Ascending aorta (tissue), 2 donors: ENCODE measurements at regions not wholly inside any gene's neighbourhood (a gene's known extent, or its start where the extent isn't known, plus 50 kb on each side); places are given as distances from the start of the nearest gene placed in this dataset.

Experiments used
- DNase-seq, 2 donors: peaks; one replicate each; pipeline ENCODE4 v3.0.0-alpha.2; 2019; ENCODE audit warnings: low spot score in 2 of 2
- H3K27ac ChIP-seq, 2 donors: fragments of 200-600 bp; sonication (generic); one replicate each; pipeline ENCODE4 v1.5.1; 2016 to 2017; ENCODE audit warnings: mild to moderate bottlenecking in 1 of 2
- H3K27me3 ChIP-seq: fragments of 200-600 bp; sonication (generic); one replicate; pipeline ENCODE4 v1.5.1; 2017
- H3K36me3 ChIP-seq, 2 donors: fragments of 200-600 bp; sonication (generic); one replicate each; pipeline ENCODE4 v1.5.1; 2016
- H3K4me1 ChIP-seq, 2 donors: fragments of 200-600 bp; sonication (generic); one replicate each; pipeline ENCODE4 v1.5.1; 2016 to 2017; ENCODE audit warnings: mild to moderate bottlenecking in 1 of 2
- H3K4me3 ChIP-seq, 2 donors: fragments of 200-600 bp; sonication (generic); one replicate each; pipeline ENCODE4 v1.5.1; 2016 to 2017; ENCODE audit warnings: mild to moderate bottlenecking in 1 of 2
- H3K9me3 ChIP-seq, 2 donors: fragments of 200-600 bp; sonication (generic); one replicate each; pipeline ENCODE4 v1.5.1; 2016
- intact Hi-C: fragments of 100-400 bp; cut with DNase I; formaldehyde crosslinking; loops from one replicate; pipeline ENCODE4 v1.15.1; 2023
- TF ChIP-seq, protein P1 (sequence below), 3 experiments: fragments of 200-600 bp in 2 of 3; fragments of 450-650 bp in 1 of 3; sonication (generic) in 2 of 3; IDR thresholded peaks; one replicate each; pipeline ENCODE4 v1.5.1; 2016 to 2019; ENCODE audit warnings: antibody characterized with exemption in 3 of 3, mild to moderate bottlenecking in 1 of 3, moderate library complexity in 1 of 3

DNA sequence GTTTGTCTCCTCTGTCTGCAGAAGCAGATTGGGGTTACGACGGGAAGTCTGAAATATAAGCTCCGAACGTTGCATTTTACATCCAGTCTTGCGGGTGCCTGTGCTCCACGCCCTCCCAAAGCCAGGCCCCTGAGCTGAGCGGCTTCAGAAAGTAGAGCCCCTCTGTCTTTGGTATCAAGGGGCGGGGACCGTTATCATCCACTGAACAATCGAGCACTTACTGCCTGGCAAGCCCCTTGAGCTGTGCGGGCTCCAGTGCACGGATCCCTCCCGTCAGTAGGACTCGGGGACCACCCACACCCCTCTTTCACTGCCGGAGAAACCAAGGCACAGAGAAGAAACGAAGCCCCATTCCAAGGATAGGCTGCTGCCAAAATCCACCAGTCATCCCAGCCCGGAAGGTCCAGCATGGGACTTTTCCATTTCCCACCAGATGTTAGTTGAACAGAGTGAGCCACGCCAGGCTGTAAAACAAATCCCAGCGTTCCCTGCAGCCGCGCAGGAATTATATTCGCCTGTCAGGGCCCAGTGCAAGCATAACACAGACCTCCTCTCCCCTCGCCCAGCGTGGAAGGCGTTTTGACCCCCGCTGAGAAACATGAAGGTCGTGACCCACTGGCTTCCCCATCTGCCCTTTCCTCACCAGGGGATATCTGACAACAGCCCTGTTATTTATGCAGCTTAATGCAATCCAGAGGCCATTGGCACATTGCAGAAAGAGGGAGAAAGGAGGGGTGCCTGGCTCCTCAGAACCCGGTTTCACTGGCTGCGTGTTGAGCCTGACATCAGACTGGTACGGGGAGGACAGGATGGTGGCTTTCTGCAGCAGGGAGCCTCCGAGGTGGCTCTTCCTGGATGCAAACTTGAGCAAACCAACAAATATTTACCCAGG lies 212.2 kb upstream of the FOXF1 start:
- no peak overlapping the region for H3K4me3 ChIP-seq
- intact Hi-C loops = no loop called here
- no peaks in the 10 kb centered on the region for H3K36me3 ChIP-seq
- no peak overlapping the region for H3K27ac ChIP-seq
- no peak for DNase-seq
- no peaks in the 10 kb centered on the region for H3K4me1 ChIP-seq
- H3K9me3 ChIP-seq = no peaks in the 10 kb centered on the region
- peaks cover 5% of the 10 kb centered on the region for H3K27me3 ChIP-seq
- TF ChIP-seq, protein P1, sequence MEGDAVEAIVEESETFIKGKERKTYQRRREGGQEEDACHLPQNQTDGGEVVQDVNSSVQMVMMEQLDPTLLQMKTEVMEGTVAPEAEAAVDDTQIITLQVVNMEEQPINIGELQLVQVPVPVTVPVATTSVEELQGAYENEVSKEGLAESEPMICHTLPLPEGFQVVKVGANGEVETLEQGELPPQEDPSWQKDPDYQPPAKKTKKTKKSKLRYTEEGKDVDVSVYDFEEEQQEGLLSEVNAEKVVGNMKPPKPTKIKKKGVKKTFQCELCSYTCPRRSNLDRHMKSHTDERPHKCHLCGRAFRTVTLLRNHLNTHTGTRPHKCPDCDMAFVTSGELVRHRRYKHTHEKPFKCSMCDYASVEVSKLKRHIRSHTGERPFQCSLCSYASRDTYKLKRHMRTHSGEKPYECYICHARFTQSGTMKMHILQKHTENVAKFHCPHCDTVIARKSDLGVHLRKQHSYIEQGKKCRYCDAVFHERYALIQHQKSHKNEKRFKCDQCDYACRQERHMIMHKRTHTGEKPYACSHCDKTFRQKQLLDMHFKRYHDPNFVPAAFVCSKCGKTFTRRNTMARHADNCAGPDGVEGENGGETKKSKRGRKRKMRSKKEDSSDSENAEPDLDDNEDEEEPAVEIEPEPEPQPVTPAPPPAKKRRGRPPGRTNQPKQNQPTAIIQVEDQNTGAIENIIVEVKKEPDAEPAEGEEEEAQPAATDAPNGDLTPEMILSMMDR (IDR thresholded peaks at IDR 0.05) = no peak

DNA sequence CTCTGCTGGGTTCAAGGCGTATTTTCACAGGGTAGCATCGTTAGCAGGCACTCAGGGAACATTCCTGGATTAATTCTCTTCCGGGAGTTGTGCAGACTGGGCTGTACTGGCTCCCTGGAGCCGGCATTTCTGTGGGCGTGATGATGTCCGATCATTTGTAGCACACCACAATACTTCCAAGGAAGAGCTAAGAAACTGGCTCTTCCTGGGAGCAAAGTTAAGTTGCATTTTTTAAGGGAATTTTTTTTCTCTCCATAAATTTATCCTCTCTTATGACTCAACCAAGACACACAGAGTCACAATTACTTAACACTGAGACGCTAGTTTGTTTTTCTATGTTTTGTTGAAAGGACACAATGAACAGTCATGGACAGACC lies 211.6 kb upstream of the FOXF1 start:
- intact Hi-C loops = no loop called here
- no peaks in the 10 kb centered on the region for H3K9me3 ChIP-seq
- H3K27me3 ChIP-seq = peaks cover 5% of the 10 kb centered on the region
- no peaks in the 10 kb centered on the region for H3K36me3 ChIP-seq
- TF ChIP-seq, protein P1 (IDR thresholded peaks at IDR 0.05) = no peak
- no peak overlapping the region for H3K4me3 ChIP-seq
- no peak overlapping the region for H3K27ac ChIP-seq
- no peak for DNase-seq
- no peaks in the 10 kb centered on the region for H3K4me1 ChIP-seq

- intact Hi-C loops = no loop called here
- Histone ChIP-seq H3K4me3 (no peak overlapping the region), H3K27ac (no peak overlapping the region), H3K4me1 (no peaks in the 10 kb centered on the region), H3K36me3 (no peaks in the 10 kb centered on the region), H3K27me3 (peaks cover 5% of the 10 kb centered on the region), H3K9me3 (no peaks in the 10 kb centered on the region)
- TF ChIP-seq, protein P1 (IDR thresholded peaks at IDR 0.05) = no peak
- no peak for DNase-seq
Measured at GRCh38 chr16:86299882-86300610, 210.3 kb upstream of the FOXF1 start.

DNA sequence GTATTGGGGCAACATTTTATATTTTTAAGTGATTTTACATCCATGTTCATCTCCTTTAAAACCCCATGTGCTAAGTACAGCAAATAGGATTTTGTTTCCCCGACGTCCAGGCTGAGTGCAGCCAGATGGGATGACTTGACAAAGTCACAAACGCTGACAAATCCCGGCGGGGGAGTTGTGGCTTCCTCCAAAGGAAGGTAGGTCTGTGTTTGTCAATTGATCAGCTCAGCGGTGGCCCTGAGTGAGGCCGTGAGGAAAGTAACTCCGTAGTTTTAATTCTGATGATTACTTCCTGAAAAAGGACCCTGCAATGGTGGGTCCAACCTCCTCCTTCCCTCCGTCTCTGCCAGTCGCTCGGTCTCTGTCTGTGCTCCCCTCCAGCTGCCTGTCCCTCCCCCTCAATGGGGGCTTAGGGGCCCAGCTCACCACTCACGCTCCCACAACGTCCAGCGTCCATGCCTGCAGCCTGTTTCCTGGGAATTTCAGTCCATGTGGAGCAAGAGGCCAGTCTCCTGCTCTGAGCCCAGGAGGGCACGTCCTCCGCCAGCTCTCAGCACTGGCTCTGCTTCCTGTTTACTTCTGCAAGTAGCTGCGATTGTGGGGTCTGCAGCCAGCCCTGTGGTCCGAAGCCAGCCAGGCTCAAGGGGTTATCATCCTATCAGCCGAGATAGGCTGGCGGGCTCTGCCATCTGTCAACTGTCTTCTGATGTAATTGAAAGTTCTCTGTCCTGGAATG lies 209.4 kb upstream of the FOXF1 start:
- DNase-seq = no peak
- Histone ChIP-seq H3K36me3 (no peaks in the 10 kb centered on the region), H3K27ac (no peak overlapping the region), H3K4me3 (no peak overlapping the region), H3K27me3 (peaks cover 5% of the 10 kb centered on the region), H3K9me3 (no peaks in the 10 kb centered on the region), H3K4me1 (no peaks in the 10 kb centered on the region)
- intact Hi-C loops = no loop called here
- TF ChIP-seq, protein P1 (IDR thresholded peaks at IDR 0.05) = no peak

DNA sequence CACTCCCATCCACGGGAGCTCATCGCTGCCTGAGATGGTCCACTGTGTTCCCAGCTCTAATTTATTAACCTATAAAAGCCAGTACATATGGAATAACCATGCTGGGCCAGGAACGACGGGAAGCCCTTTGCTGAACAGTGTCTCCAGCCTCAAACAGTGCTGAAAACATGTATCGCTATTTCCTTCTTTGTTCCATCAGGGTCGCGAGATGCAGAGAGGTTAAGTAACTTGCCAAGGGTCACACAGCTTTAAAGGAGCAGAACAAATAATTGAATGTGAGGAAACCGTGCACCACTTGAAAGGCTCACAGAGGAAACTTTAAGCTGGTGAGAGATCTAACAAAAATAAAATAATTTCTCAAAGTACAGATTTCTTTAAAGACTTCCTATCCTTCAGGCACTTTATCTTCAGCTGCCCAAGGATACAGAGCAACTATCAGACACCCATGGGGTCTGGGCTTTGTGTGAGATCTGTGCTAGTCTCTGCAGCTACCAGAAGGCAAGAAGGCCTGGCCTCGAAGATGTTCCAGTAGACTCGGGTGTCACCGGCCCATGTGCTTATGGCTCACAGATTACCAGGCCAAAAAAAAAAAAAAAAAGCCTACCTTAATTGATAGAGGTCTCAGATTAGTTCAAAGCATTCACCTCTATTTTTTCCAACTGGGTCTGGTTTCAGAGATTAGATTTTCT lies 207.8 kb upstream of the FOXF1 start:
- intact Hi-C loops = no loop called here
- peaks cover 5% of the 10 kb centered on the region for H3K27me3 ChIP-seq
- no peaks in the 10 kb centered on the region for H3K36me3 ChIP-seq
- no peaks in the 10 kb centered on the region for H3K9me3 ChIP-seq
- no peak overlapping the region for H3K4me3 ChIP-seq
- H3K27ac ChIP-seq = no peak overlapping the region
- no peaks in the 10 kb centered on the region for H3K4me1 ChIP-seq
- DNase-seq = no peak
- TF ChIP-seq, protein P1 (IDR thresholded peaks at IDR 0.05) = no peak
